IMR-90 (cell line): ENCODE measurements at regions not wholly inside any gene's neighbourhood (a gene's known extent, or its start where the extent isn't known, plus 50 kb on each side); places are given as distances from the start of the nearest gene placed in this dataset.

Source experiments
- ATAC-seq: fragments of 200-7000 bp; cut with Tn5 transposase; 2 replicates; pipeline ENCODE4 v1.9.1; 2020; ENCODE audit warnings: low read depth, mild to moderate bottlenecking, moderate library complexity
- BruUV-seq: library from RNA; stranded (reverse); fragments of 400-500 nt; replicated peaks from 2 replicates; lab custom pipeline; 2021; lab: Mats Ljungman, UMichigan
- CTCF ChIA-PET: fragments of 300-600 bp; formaldehyde crosslinking; extraction: SDS; loops from one replicate; lab custom pipeline; 2021; ENCODE audit warnings: antibody characterized with exemption; lab: Yijun Ruan, JAX
- POLR2A ChIA-PET: fragments of 300-600 bp; sonication (Branson Sonifier 250); formaldehyde crosslinking; loops from one replicate; lab custom pipeline; 2022; ENCODE audit warnings: antibody characterized with exemption; ENCODE audit not compliant: unreplicated experiment; lab: Charles Lee
- DNase-seq: peaks from one replicate; pipeline ENCODE4 v3.0.0; 2013
- H2AFZ ChIP-seq: replicated peaks from 2 replicates; pipeline ENCODE3; 2013; ENCODE audit warnings: low read length, mild to moderate bottlenecking; ENCODE audit not compliant: poor library complexity
- H2AK5ac ChIP-seq: 2 replicates; pipeline ENCODE4 v1.6.1; 2013; ENCODE audit warnings: low read depth, low read length, inconsistent platforms
- H2AK9ac ChIP-seq: replicated peaks from 2 replicates; pipeline ENCODE3; 2013; ENCODE audit warnings: mild to moderate bottlenecking, low read depth, low read length, moderate library complexity; ENCODE audit not compliant: poor library complexity
- H2BK120ac ChIP-seq: 2 replicates; pipeline ENCODE4 v1.6.1; 2013; ENCODE audit warnings: low read depth, low read length, inconsistent platforms
- H2BK15ac ChIP-seq: 3 replicates; pipeline ENCODE4 v1.6.1; 2013; ENCODE audit warnings: low read depth, low read length, inconsistent platforms
- H2BK20ac ChIP-seq: 2 replicates; pipeline ENCODE4 v1.6.1; 2013; ENCODE audit warnings: low read depth, mild to moderate bottlenecking, inconsistent platforms, low read length, moderate library complexity
- H2BK5ac ChIP-seq: 2 replicates; pipeline ENCODE4 v1.6.1; 2013; ENCODE audit warnings: mild to moderate bottlenecking, low read depth, low read length, inconsistent platforms; ENCODE audit not compliant: poor library complexity, severe bottlenecking
- H3K14ac ChIP-seq: replicated peaks from 2 replicates; pipeline ENCODE4 v1.6.1; 2013; ENCODE audit warnings: low read depth, low read length, inconsistent platforms
- H3K18ac ChIP-seq: 2 replicates; pipeline ENCODE4 v1.6.1; 2013; ENCODE audit warnings: low read depth, low read length, control low read depth
- H3K23ac ChIP-seq: 2 replicates; pipeline ENCODE4 v1.6.1; 2013; ENCODE audit warnings: low read depth, low read length, inconsistent platforms
- H3K27ac ChIP-seq: 2 replicates; pipeline ENCODE4 v1.5.1; 2013; ENCODE audit warnings: mild to moderate bottlenecking, control low read depth, low read length; ENCODE audit not compliant: insufficient read depth
- H3K27me3 ChIP-seq: 2 replicates; pipeline ENCODE4 v1.6.1; 2013; ENCODE audit warnings: low read length; ENCODE audit not compliant: control insufficient read depth, insufficient read depth
- H3K36me3 ChIP-seq: 2 replicates; pipeline ENCODE4 v1.6.1; 2013; ENCODE audit warnings: low read length, mixed read lengths; ENCODE audit not compliant: control insufficient read depth, insufficient read depth
- H3K4ac ChIP-seq: 2 replicates; pipeline ENCODE4 v1.6.1; 2013; ENCODE audit warnings: low read depth, low read length, inconsistent platforms
- H3K4me1 ChIP-seq: 2 replicates; pipeline ENCODE4 v1.6.1; 2013; ENCODE audit warnings: low read length, mixed read lengths; ENCODE audit not compliant: control insufficient read depth, insufficient read depth
- H3K4me2 ChIP-seq: 2 replicates; pipeline ENCODE4 v1.6.1; 2013; ENCODE audit warnings: low read depth, mild to moderate bottlenecking, control low read depth, low read length, moderate library complexity
- H3K4me3 ChIP-seq: 2 replicates; pipeline ENCODE4 v1.5.1; 2013; ENCODE audit warnings: low read depth, mild to moderate bottlenecking, control low read depth, low read length, moderate library complexity; ENCODE audit not compliant: insufficient read depth
- H3K56ac ChIP-seq: 2 replicates; pipeline ENCODE4 v1.6.1; 2013; ENCODE audit warnings: low read length, inconsistent platforms; ENCODE audit not compliant: insufficient read depth; ENCODE audit errors: extremely low read depth
- H3K79me1 ChIP-seq, 2 experiments: 2 replicates each; pipeline ENCODE4 v1.6.1; 2013; ENCODE audit warnings: low read length in 2 of 2, inconsistent platforms in 1 of 2, low read depth in 1 of 2
- H3K9ac ChIP-seq: 2 replicates; pipeline ENCODE4 v1.6.1; 2013; ENCODE audit warnings: low read depth, low read length, control low read depth
- H3K9me1 ChIP-seq: 2 replicates; pipeline ENCODE4 v1.6.1; 2013; ENCODE audit warnings: low read length, inconsistent platforms; ENCODE audit not compliant: insufficient read depth
- H3K9me3 ChIP-seq: 2 replicates; pipeline ENCODE4 v1.6.1; 2013; ENCODE audit warnings: low read length; ENCODE audit not compliant: control insufficient read depth, insufficient read depth
- H4K20me1 ChIP-seq: 2 replicates; pipeline ENCODE4 v1.6.1; 2013; ENCODE audit warnings: low read length, inconsistent platforms; ENCODE audit not compliant: insufficient read depth
- H4K5ac ChIP-seq: 2 replicates; pipeline ENCODE4 v1.6.1; 2013; ENCODE audit warnings: mild to moderate bottlenecking, low read depth, low read length, control low read depth
- H4K8ac ChIP-seq, 2 experiments: 2 replicates each; pipeline ENCODE4 v1.6.1; 2013; ENCODE audit warnings: low read depth in 2 of 2, low read length in 2 of 2, control low read depth in 1 of 2, inconsistent platforms in 1 of 2
- H4K91ac ChIP-seq: 2 replicates; pipeline ENCODE4 v1.6.1; 2013; ENCODE audit warnings: low read depth, low read length, inconsistent platforms; ENCODE audit not compliant: insufficient read depth
- BHLHE40 ChIP-seq: fragments of 150-350 bp; IDR thresholded peaks from 2 replicates; pipeline ENCODE4 v1.6.1; 2016; ENCODE audit warnings: mild to moderate bottlenecking, low read depth, low read length
- CEBPB ChIP-seq: IDR thresholded peaks from 2 replicates; pipeline ENCODE4 v1.6.1; 2012; ENCODE audit warnings: low read depth, low read length, improper control_type of control experiment
- CHD1 ChIP-seq: IDR thresholded peaks from 2 replicates; pipeline ENCODE4 v1.6.1; 2012; ENCODE audit warnings: low read depth, low read length, improper control_type of control experiment
- FOS ChIP-seq: fragments of 150-350 bp; IDR thresholded peaks from 2 replicates; pipeline ENCODE4 v1.6.1; 2016; ENCODE audit warnings: low read depth, low read length
- MAFK ChIP-seq: IDR thresholded peaks from 2 replicates; pipeline ENCODE4 v1.6.1; 2012; ENCODE audit warnings: low read depth, low read length, improper control_type of control experiment
- NFE2L2 ChIP-seq: fragments of 150-350 bp; IDR thresholded peaks from 2 replicates; pipeline ENCODE4 v1.6.1; 2016; ENCODE audit warnings: low read depth, mild to moderate bottlenecking, low read length
- POLR2A ChIP-seq: IDR thresholded peaks from 2 replicates; pipeline ENCODE4 v1.6.1; 2012; ENCODE audit warnings: mild to moderate bottlenecking, low read depth, low read length
- RAD21 ChIP-seq: IDR thresholded peaks from 2 replicates; pipeline ENCODE4 v1.6.1; 2012; ENCODE audit warnings: low read length, improper control_type of control experiment
- RCOR1 ChIP-seq: IDR thresholded peaks from 2 replicates; pipeline ENCODE4 v1.6.1; 2012; ENCODE audit warnings: mild to moderate bottlenecking, low read length, improper control_type of control experiment; ENCODE audit not compliant: insufficient replicate concordance
- RFX5 ChIP-seq: IDR thresholded peaks from 2 replicates; pipeline ENCODE4 v1.8.0; 2012; ENCODE audit warnings: low read depth, mild to moderate bottlenecking, low read length, moderate library complexity
- SMC3 ChIP-seq: fragments of 150-350 bp; IDR thresholded peaks from 2 replicates; pipeline ENCODE4 v1.6.1; 2016; ENCODE audit warnings: low read depth, mild to moderate bottlenecking, antibody characterized with exemption, low read length, moderate library complexity
- USF2 ChIP-seq: fragments of 150-350 bp; IDR thresholded peaks from 2 replicates; pipeline ENCODE4 v1.6.1; 2017; ENCODE audit warnings: mild to moderate bottlenecking, antibody characterized with exemption, low read length, low read depth
- WGBS, 2 experiments: methylation state at CpG; one replicate each; pipeline versions ENCODE4 v1.1.5 to v1.1.7; 2013; ENCODE audit warnings: missing lambda C conversion rate in 2 of 2; ENCODE audit not compliant: insufficient read length in 1 of 2; ENCODE audit errors: extremely low coverage in 2 of 2; 5-methylcytosine and 5-hydroxymethylcytosine counted together
- dilution Hi-C: fragments of 300-500 bp; cut with HindIII; formaldehyde crosslinking; loops from one replicate; pipeline ENCODE4 v1.14.3; 2018; ENCODE audit warnings: low sequenced_read_pairs; ENCODE audit not compliant: unreplicated experiment
- in situ Hi-C: fragments of 300-500 bp; cut with MboI; formaldehyde crosslinking; loops from 3 replicates; pipeline ENCODE4 v1.14.3; 2019; ENCODE audit warnings: low sequenced_read_pairs, inconsistent platforms, mixed read lengths
- intact Hi-C: fragments of 100-400 bp; cut with micrococcal nuclease; formaldehyde crosslinking; loops from 2 replicates; pipeline ENCODE4 v1.10.0; 2022
- TF ChIP-seq, protein P1 (sequence below): fragments of 150-350 bp; IDR thresholded peaks from 2 replicates; pipeline ENCODE4 v1.6.1; 2016; ENCODE audit warnings: low read depth, mild to moderate bottlenecking, low read length, moderate library complexity, borderline replicate concordance

DNA sequence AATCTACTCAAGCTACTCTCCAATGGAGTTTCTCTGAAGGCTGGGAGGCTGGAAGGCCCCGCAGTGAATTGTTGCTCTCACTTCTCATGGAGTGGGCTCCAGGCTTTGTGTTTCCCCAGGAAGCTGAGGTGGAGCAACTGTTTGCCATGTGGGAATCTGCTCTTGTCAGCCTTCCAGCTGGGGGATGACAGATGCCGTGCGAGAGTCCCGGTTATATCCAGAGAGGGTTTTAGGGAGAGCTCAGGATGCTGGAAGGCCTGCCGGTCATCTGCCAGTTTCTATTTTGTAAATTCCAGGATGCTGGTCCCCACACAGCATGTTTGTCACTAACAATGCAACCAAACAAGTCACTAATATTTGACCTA is 98.2 kb upstream of the NAA20 start:
- no peak overlapping the region for H4K8ac ChIP-seq
- H2BK20ac ChIP-seq: no peak overlapping the region
- DNase-seq (no peak), ATAC-seq (no peak)
- H3K4me3 ChIP-seq: no peak overlapping the region
- no peak for TF ChIP-seq CEBPB
- no peak for TF ChIP-seq BHLHE40
- no peak for TF ChIP-seq CHD1
- no peak for TF ChIP-seq RFX5
- no peak for TF ChIP-seq NFE2L2
- TF ChIP-seq POLR2A: no peak
- TF ChIP-seq, protein P1, sequence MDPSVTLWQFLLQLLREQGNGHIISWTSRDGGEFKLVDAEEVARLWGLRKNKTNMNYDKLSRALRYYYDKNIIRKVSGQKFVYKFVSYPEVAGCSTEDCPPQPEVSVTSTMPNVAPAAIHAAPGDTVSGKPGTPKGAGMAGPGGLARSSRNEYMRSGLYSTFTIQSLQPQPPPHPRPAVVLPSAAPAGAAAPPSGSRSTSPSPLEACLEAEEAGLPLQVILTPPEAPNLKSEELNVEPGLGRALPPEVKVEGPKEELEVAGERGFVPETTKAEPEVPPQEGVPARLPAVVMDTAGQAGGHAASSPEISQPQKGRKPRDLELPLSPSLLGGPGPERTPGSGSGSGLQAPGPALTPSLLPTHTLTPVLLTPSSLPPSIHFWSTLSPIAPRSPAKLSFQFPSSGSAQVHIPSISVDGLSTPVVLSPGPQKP: no peak
- no peak for TF ChIP-seq RCOR1
- TF ChIP-seq RAD21: no peak
- no peak for TF ChIP-seq USF2
- no peak for TF ChIP-seq FOS
- TF ChIP-seq SMC3: no peak
- TF ChIP-seq MAFK: no peak
- no peak overlapping the region for H3K18ac ChIP-seq
- CTCF ChIA-PET: interaction anchor here (0.6 kb wide), 1 partner anchor 84 kb away, joined by 4 read pairs; no protein-coding TSS in a partner anchor
- H3K23ac ChIP-seq: no peak overlapping the region
- H3K79me1 ChIP-seq: peaks cover 45 to 79% of the 10 kb centered on the region in 2 experiments
- H3K9me1 ChIP-seq: peaks cover 23% of the 10 kb centered on the region
- peaks cover 5% of the 10 kb centered on the region; the same call in 1 of the 2 replicates for H3K4me1 ChIP-seq
- POLR2A ChIA-PET: no interaction called here
- H3K36me3 ChIP-seq: peaks cover 7% of the 10 kb centered on the region
- H3K9ac ChIP-seq: no peak overlapping the region
- H2AFZ ChIP-seq: no peak overlapping the region
- no peak overlapping the region for H3K14ac ChIP-seq
- H2BK120ac ChIP-seq: no peak overlapping the region
- H3K27ac ChIP-seq: no peak overlapping the region
- H2AK9ac ChIP-seq: no peak overlapping the region
- WGBS, 2 experiments: 65% methylated on average over 4 of the region's 5 CpGs; no CpG with 5 or more reads in 1 of the 2 experiments
- H2BK15ac ChIP-seq: no peak overlapping the region
- H2AK5ac ChIP-seq: no peak overlapping the region
- H4K5ac ChIP-seq: no peak overlapping the region
- no peak overlapping the region for H3K4me2 ChIP-seq
- no peak overlapping the region for H3K4ac ChIP-seq
- dilution Hi-C loops (no loop called here), in situ Hi-C loops (no loop called here), intact Hi-C loops (no loop called here)
- H3K9me3 ChIP-seq: no peaks in the 10 kb centered on the region
- H3K27me3 ChIP-seq: no peaks in the 10 kb centered on the region
- no peak overlapping the region for H2BK5ac ChIP-seq
- H3K56ac ChIP-seq: no peak overlapping the region
- peaks cover 56% of the 10 kb centered on the region for H4K20me1 ChIP-seq
- no peak overlapping the region for H4K91ac ChIP-seq
- BruUV-seq: no TSS peak
